ENCODE measurements at regions not wholly inside any gene's neighbourhood (a gene's known extent, or its start where the extent isn't known, plus 50 kb on each side); places are given as distances from the start of the nearest gene placed in this dataset.

DNA sequence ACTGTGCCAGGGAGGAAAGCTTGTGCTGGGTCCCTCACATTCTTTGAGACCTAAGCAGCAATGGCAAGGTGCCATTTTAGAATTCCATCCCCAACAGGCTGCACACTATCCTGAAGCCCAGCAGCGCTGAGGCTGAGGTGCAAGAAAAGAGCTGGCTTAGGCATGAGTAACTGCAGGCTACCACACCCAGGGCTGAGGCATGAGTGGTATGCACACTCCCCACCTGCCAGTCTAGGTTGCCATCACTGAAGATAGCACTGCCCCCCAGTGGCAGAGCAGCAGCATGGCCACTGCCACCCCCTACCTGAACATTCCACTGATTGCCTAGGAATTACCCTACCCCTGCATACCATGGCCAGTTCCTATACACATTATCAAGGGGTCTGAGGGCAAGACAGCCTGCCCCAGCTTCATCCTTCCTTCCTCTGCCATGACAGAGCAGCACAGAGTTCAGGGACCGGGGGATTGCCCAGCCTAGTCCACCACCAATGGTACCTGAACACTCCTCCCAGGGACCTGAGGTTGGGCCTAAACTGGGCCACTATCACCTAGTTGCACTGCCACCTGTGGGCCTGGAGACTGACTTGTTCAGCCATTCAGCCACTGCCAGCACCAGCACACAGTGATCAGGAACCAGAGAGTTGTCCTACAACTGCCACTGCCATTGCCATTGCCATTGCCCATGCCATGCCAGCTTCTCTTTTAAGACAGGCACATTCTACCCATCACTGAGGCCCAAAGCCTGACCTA, 129.8 kb downstream of the SATB1 start:
- TF ChIP-seq, protein P1, sequence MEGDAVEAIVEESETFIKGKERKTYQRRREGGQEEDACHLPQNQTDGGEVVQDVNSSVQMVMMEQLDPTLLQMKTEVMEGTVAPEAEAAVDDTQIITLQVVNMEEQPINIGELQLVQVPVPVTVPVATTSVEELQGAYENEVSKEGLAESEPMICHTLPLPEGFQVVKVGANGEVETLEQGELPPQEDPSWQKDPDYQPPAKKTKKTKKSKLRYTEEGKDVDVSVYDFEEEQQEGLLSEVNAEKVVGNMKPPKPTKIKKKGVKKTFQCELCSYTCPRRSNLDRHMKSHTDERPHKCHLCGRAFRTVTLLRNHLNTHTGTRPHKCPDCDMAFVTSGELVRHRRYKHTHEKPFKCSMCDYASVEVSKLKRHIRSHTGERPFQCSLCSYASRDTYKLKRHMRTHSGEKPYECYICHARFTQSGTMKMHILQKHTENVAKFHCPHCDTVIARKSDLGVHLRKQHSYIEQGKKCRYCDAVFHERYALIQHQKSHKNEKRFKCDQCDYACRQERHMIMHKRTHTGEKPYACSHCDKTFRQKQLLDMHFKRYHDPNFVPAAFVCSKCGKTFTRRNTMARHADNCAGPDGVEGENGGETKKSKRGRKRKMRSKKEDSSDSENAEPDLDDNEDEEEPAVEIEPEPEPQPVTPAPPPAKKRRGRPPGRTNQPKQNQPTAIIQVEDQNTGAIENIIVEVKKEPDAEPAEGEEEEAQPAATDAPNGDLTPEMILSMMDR (IDR thresholded peaks at IDR 0.05): peak; percentile 55
- no peak overlapping the region for H3K27ac ChIP-seq
- intact Hi-C loops (cut with DNase I): loop anchor here (10.0 kb wide), 1 partner anchor 401 kb away; no protein-coding TSS in a partner anchor
- no peaks in the 10 kb centered on the region for H3K9me3 ChIP-seq
- no peak overlapping the region for H3K9ac ChIP-seq (ENCODE audit: low read depth in 2 of 2, low read length in 2 of 2)
- H3K4me3 ChIP-seq: no peak overlapping the region
- peak; percentile 53 for DNase-seq
- no peaks in the 10 kb centered on the region for H3K27me3 ChIP-seq
- no peaks in the 10 kb centered on the region for H3K36me3 ChIP-seq
- H3K4me1 ChIP-seq: no peaks in the 10 kb centered on the region

DNA sequence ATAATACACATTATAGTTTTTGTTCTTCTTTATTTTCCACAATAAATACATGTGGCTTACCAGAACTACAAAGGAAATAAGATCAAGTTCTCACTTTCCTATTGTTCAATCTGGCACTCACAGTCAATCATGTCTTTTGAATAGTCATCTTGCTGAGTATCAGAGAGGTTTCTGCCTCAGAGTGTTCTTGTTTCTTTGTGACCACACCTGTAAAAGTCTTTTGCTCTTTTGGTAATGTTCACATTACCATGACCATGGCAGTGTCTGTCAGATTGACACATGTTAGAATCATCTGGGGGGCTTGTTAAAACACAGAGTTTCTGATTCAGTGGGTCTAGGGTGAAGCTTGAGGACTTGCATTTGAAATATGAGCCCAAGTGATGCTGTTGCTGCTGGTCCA, 135.0 kb downstream of the SATB1 start:
- intact Hi-C loops (cut with DNase I): loop anchor here (10.0 kb wide), 1 partner anchor 395 kb away; no protein-coding TSS in a partner anchor
- Histone ChIP-seq H3K36me3 (no peaks in the 10 kb centered on the region), H3K9me3 (no peaks in the 10 kb centered on the region), H3K27me3 (no peaks in the 10 kb centered on the region), H3K4me1 (no peaks in the 10 kb centered on the region), H3K27ac (no peak overlapping the region), H3K4me3 (no peak overlapping the region), H3K9ac (ENCODE audit: low read depth in 2 of 2, low read length in 2 of 2) (no peak overlapping the region)
- TF ChIP-seq, protein P1 (IDR thresholded peaks at IDR 0.05): no peak
- DNase-seq: no peak

DNA sequence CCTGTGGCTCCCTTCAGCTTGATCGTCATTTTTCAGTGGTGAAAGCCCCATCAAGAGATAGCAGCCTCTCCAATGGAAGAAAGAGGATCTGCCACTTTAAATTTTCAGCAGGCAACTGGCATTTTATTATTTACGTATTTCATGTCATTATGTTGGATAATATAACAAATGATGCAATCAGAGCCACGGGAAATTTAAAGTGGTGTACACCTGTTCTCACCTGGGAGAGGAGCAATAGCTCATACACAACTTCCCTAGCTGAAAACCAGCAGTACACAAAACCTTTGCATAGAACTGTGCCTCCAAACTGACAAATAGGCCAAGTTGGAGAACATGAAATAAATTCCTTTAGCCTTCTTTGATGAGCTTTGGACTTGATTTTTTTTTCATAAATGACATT, 136.9 kb downstream of the SATB1 start:
- H3K27me3 ChIP-seq: no peaks in the 10 kb centered on the region
- no peaks in the 10 kb centered on the region for H3K4me1 ChIP-seq
- DNase-seq: no peak
- no peaks in the 10 kb centered on the region for H3K36me3 ChIP-seq
- no peaks in the 10 kb centered on the region for H3K9me3 ChIP-seq
- intact Hi-C loops (cut with DNase I): no loop called here
- no peak overlapping the region for H3K9ac ChIP-seq (ENCODE audit: low read depth in 2 of 2, low read length in 2 of 2)
- no peak overlapping the region for H3K4me3 ChIP-seq
- no peak overlapping the region for H3K27ac ChIP-seq
- TF ChIP-seq, protein P1 (IDR thresholded peaks at IDR 0.05): no peak

DNA sequence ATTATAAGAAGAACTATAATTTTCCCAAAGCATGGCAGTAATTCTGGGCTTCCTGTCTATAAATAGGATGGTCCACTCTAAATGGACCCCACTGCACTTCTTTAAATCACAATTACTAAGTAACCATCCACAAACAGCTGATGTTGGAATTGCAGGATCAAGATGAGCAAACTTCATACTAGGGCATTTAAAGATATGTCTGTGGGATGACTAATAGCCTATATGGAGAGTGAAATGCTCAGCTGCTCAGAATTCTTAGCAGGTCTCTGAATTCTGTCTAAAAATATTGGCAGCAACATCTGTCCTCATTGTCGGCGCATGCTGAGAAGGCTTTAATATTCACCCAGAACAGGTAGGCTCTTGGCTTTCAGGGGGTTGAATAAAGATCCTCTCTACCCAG, 140.4 kb downstream of the SATB1 start:
- no peaks in the 10 kb centered on the region for H3K27me3 ChIP-seq
- no peak for DNase-seq
- TF ChIP-seq, protein P1 (IDR thresholded peaks at IDR 0.05): no peak
- H3K27ac ChIP-seq: no peak overlapping the region
- H3K4me3 ChIP-seq: no peak overlapping the region
- H3K9ac ChIP-seq (ENCODE audit: low read depth in 2 of 2, low read length in 2 of 2): no peak overlapping the region
- no peaks in the 10 kb centered on the region for H3K9me3 ChIP-seq
- no peaks in the 10 kb centered on the region for H3K4me1 ChIP-seq
- H3K36me3 ChIP-seq: no peaks in the 10 kb centered on the region
- intact Hi-C loops (cut with DNase I): no loop called here

DNA sequence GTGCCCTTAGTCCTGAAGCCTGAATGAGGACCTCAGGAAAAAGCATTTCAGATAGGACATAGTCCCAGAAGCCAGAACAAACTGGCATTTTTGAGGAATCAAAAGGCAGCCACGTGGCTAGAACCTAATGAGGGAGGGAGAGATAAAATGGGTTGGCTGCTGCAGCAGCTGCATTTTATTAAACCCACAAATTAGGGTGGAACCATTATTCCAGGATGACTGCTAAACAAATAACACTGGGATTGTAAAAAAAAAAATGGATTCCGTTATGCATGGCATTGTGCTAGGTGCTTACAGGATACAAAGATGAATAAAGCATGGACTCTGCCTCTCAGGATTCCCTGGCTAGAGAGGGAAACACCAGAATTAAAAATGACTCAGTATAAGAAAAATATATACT, 141.5 kb downstream of the SATB1 start:
- Histone ChIP-seq H3K27me3 (no peaks in the 10 kb centered on the region), H3K4me3 (no peak overlapping the region), H3K4me1 (no peaks in the 10 kb centered on the region), H3K9me3 (no peaks in the 10 kb centered on the region), H3K9ac (ENCODE audit: low read depth in 2 of 2, low read length in 2 of 2) (no peak overlapping the region), H3K27ac (no peak overlapping the region), H3K36me3 (no peaks in the 10 kb centered on the region)
- intact Hi-C loops (cut with DNase I): no loop called here
- TF ChIP-seq, protein P1 (IDR thresholded peaks at IDR 0.05): no peak
- no peak for DNase-seq
